Naive thymus-derived CD4-positive, alpha-beta T cell (primary cell): ENCODE measurements at regions not wholly inside any gene's neighbourhood (a gene's known extent, or its start where the extent isn't known, plus 50 kb on each side); places are given as distances from the start of the nearest gene placed in this dataset.

ENCODE experiments used
- ATAC-seq: fragments of 150-1000 bp; cut with Tn5 transposase; 2 replicates; pipeline ENCODE4 v1.10.0; 2021; ENCODE audit warnings: mild to moderate bottlenecking, moderate library complexity
- CTCF ChIA-PET: fragments of 350-600 bp; sonication (Branson Sonifier 250); formaldehyde crosslinking; loops from one replicate; lab custom pipeline; 2021; ENCODE audit warnings: antibody characterized with exemption; lab: Charles Lee
- POLR2A ChIA-PET: fragments of 350-600 bp; sonication (Branson Sonifier 250); formaldehyde crosslinking; loops from one replicate; lab custom pipeline; 2021; ENCODE audit warnings: antibody characterized with exemption, inconsistent platforms; lab: Charles Lee
- DNase-seq, 9 donors: peaks; one replicate each; pipeline versions ENCODE4 v3.0.0 to v3.0.0-alpha.2; 2020 to 2022; ENCODE audit warnings: mixed read lengths in 1 of 9
- H3K27ac ChIP-seq: one replicate; pipeline ENCODE4 v1.7.0; 2013; ENCODE audit warnings: mild to moderate bottlenecking, low read depth, low read length, moderate library complexity
- H3K27me3 ChIP-seq, 2 donors: one replicate each; pipeline ENCODE4 v1.7.0; 2013; ENCODE audit warnings: low read length in 2 of 2, mild to moderate bottlenecking in 2 of 2, moderate library complexity in 2 of 2; ENCODE audit not compliant: control insufficient read depth in 2 of 2, insufficient read depth in 2 of 2
- H3K36me3 ChIP-seq, 3 experiments: 1 replicate in 2 of 3; 2 replicates in 1 of 3; pipeline ENCODE4 v1.7.0; 2013; ENCODE audit warnings: low read length in 3 of 3, mild to moderate bottlenecking in 3 of 3, moderate library complexity in 1 of 3; ENCODE audit not compliant: insufficient read depth in 3 of 3, control insufficient read depth in 2 of 3
- H3K4me1 ChIP-seq, 2 donors: one replicate each; pipeline ENCODE4 v1.7.0; 2013; ENCODE audit warnings: low read length in 2 of 2, mild to moderate bottlenecking in 2 of 2, moderate library complexity in 1 of 2; ENCODE audit not compliant: control insufficient read depth in 2 of 2, insufficient read depth in 2 of 2
- H3K4me3 ChIP-seq: 2 replicates; pipeline ENCODE4 v1.7.0; 2013; ENCODE audit warnings: mild to moderate bottlenecking, low read length
- H3K9me3 ChIP-seq, 3 experiments: 1 replicate in 2 of 3; 2 replicates in 1 of 3; pipeline ENCODE4 v1.7.0; 2013; ENCODE audit warnings: low read length in 3 of 3; ENCODE audit not compliant: control insufficient read depth in 2 of 3
- H3K27ac Mint-ChIP-seq, 9 donors: one replicate each; pipeline ENCODE4 v1.8.0; 2020 to 2022; ENCODE audit warnings: mixed read lengths in 9 of 9, mild to moderate bottlenecking in 8 of 9, moderate library complexity in 5 of 9, inconsistent platforms in 2 of 9
- H3K27me3 Mint-ChIP-seq, 5 donors: one replicate each; pipeline ENCODE4 v1.8.0; 2021 to 2022; ENCODE audit warnings: mixed read lengths in 5 of 5, mild to moderate bottlenecking in 1 of 5
- H3K36me3 Mint-ChIP-seq, 5 donors: one replicate each; pipeline ENCODE4 v1.8.0; 2020 to 2022; ENCODE audit warnings: mixed read lengths in 5 of 5, mild to moderate bottlenecking in 3 of 5, inconsistent platforms in 1 of 5
- H3K4me1 Mint-ChIP-seq, 7 donors: one replicate each; pipeline ENCODE4 v1.8.0; 2020 to 2022; ENCODE audit warnings: mixed read lengths in 7 of 7, mild to moderate bottlenecking in 3 of 7, inconsistent platforms in 1 of 7
- H3K4me3 Mint-ChIP-seq, 10 donors: one replicate each; pipeline ENCODE4 v1.8.0; 2020 to 2022; ENCODE audit warnings: mild to moderate bottlenecking in 10 of 10, mixed read lengths in 10 of 10, moderate library complexity in 6 of 10, inconsistent platforms in 2 of 10
- H3K9me3 Mint-ChIP-seq, 11 donors: one replicate each; pipeline ENCODE4 v1.8.0; 2020 to 2022; ENCODE audit warnings: mixed read lengths in 11 of 11, mild to moderate bottlenecking in 4 of 11, inconsistent platforms in 1 of 11, moderate library complexity in 1 of 11
- intact Hi-C, 2 donors: fragments of 100-400 bp; cut with micrococcal nuclease; formaldehyde crosslinking; loops; one replicate each; pipeline ENCODE4 v1.15.1; 2023

DNA sequence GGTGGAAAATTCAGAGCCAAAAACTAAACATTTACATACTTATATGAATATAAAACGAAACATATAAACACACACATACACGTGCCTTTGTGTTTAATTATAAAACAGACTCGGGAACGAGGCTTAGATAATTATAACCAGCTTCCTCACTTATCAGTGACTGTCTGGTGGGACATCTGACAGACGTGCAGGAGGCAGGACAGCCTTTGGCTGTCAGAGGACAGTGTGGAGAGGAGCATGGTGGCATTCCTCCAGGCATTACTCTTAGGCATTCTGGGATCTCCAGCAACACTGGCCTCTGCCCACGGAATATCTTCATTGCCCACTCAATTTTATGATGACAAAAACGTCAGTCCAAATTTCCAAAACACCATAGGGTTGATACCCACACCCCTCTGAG lies 262.2 kb upstream of the NFE2L3 start:
- ATAC-seq (no peak), DNase-seq (no peak)
- Mint-ChIP-seq H3K9me3 (peaks cover 0 to 3% (median 0%) of the 10 kb centered on the region in 11 donors), H3K4me3 (no peak overlapping the region), H3K4me1 (peaks cover 8 to 25% (median 18%) of the 10 kb centered on the region in 7 donors), H3K27me3 (peaks cover 13 to 36% (median 21%) of the 10 kb centered on the region in 5 donors), H3K27ac (peak overlapping the region in 1 of 9 donors; percentile 7), H3K36me3 (no peaks in the 10 kb centered on the region)
- Histone ChIP-seq H3K36me3 (no peaks in the 10 kb centered on the region), H3K27ac (no peak overlapping the region), H3K9me3 (no peaks in the 10 kb centered on the region), H3K27me3 (no peaks in the 10 kb centered on the region), H3K4me1 (peaks cover 3 to 4% of the 10 kb centered on the region in 2 donors), H3K4me3 (no peak overlapping the region)
- POLR2A ChIA-PET = no interaction called here
- CTCF ChIA-PET = interaction anchor here (1.1 to 8.0 kb wide), 2 partner anchors 474 to 475 kb away, joined by 3 to 127 read pairs; no protein-coding TSS in a partner anchor
- intact Hi-C loops = loop anchor here (5.0 to 10.0 kb wide), 6 partner anchors 63 to 1895 kb away; partner anchors contain the start of gene NFE2L3 (in 1 of the 2)

DNA sequence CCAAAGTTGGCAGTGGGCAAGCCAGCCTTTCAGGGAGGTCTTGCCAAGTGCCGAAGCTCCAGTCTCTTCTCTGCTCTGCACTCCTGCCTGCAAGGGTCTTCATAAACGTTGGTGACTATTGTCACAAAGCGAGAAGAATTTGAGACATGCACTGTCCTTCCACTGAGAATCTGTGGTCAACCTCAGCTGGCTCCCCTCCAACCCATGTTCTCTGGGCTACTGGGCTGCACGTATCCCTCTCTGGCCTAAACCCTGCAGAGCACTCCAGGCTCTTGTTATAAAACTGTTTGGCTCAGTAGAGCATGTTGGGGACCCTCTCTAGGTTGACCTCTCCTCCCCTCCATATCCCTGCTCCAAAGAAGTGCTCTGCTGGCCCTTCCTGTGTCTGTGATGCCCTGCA lies 260.4 kb upstream of the NFE2L3 start:
- intact Hi-C loops = loop anchor here (5.0 to 10.0 kb wide), 6 partner anchors 61 to 1893 kb away; partner anchors contain the start of gene NFE2L3 (in 1 of the 2)
- no peak for ATAC-seq
- POLR2A ChIA-PET = no interaction called here
- Mint-ChIP-seq H3K27me3 (peaks cover 17 to 38% (median 21%) of the 10 kb centered on the region in 5 donors), H3K36me3 (peaks cover 0 to 4% (median 0%) of the 10 kb centered on the region in 5 donors), H3K4me3 (no peak overlapping the region), H3K4me1 (peaks cover 13 to 33% (median 27%) of the 10 kb centered on the region in 7 donors), H3K9me3 (peaks cover 0 to 3% (median 0%) of the 10 kb centered on the region in 11 donors), H3K27ac (no peak overlapping the region)
- Histone ChIP-seq H3K36me3 (no peaks in the 10 kb centered on the region), H3K4me1 (peaks cover 9 to 13% of the 10 kb centered on the region in 2 donors), H3K9me3 (no peaks in the 10 kb centered on the region), H3K27me3 (no peaks in the 10 kb centered on the region), H3K27ac (no peak overlapping the region), H3K4me3 (no peak overlapping the region)
- CTCF ChIA-PET = interaction anchor here (1.7 to 8.0 kb wide), 5 partner anchors 17 to 472 kb away, joined by 3 to 127 read pairs (median 31); no protein-coding TSS in a partner anchor
- DNase-seq = no peak

DNA sequence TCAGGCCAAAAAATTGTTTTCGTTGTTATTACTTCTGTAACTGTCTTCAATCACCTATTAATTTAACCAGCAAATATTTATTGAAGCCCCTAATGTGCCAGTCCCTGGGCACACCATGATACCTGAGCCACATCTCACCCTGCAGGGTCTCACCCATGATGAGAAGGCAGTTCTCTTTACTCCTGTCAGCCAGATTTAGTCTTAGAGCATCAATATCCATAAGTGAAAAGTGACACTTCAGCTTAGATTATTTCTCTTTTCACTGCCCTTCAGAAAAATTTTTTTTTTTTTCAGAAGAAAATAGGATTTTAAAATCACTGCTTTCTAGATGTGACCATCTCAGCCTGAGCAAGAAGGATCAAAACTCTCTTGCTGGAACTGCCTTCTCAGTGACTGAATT lies 258.6 kb upstream of the NFE2L3 start:
- Histone ChIP-seq H3K27ac (no peak overlapping the region), H3K27me3 (no peaks in the 10 kb centered on the region), H3K4me3 (peak overlapping the region; percentile 65), H3K36me3 (no peaks in the 10 kb centered on the region), H3K9me3 (no peaks in the 10 kb centered on the region), H3K4me1 (peaks cover 9 to 13% of the 10 kb centered on the region in 2 donors)
- intact Hi-C loops = loop anchor here (1.0 to 10.0 kb wide), 15 partner anchors 31 to 1891 kb away; partner anchors contain the start of gene NFE2L3 (in 1 of the 2)
- peak in 1 of 9 donors; percentile 6 for DNase-seq
- Mint-ChIP-seq H3K4me3 (peak overlapping the region; percentile 83 to 98 (median 92)), H3K4me1 (peaks cover 13 to 30% (median 27%) of the 10 kb centered on the region in 7 donors), H3K27ac (peak overlapping the region in 8 of 9 donors; percentile 63 to 97 (median 90)), H3K27me3 (peaks cover 17 to 46% (median 21%) of the 10 kb centered on the region in 5 donors), H3K36me3 (peaks cover 0 to 4% (median 0%) of the 10 kb centered on the region in 5 donors), H3K9me3 (peaks cover 0 to 3% (median 0%) of the 10 kb centered on the region in 11 donors)
- no peak for ATAC-seq
- POLR2A ChIA-PET = interaction anchor here (0.7 to 1.5 kb wide), 6 partner anchors 157 to 472 kb away, joined by 3 to 8 read pairs (median 3); no protein-coding TSS in a partner anchor
- CTCF ChIA-PET = interaction anchor here (0.6 to 8.0 kb wide), 22 partner anchors 8 to 1275 kb away, joined by 3 to 127 read pairs (median 6); no protein-coding TSS in a partner anchor

DNA sequence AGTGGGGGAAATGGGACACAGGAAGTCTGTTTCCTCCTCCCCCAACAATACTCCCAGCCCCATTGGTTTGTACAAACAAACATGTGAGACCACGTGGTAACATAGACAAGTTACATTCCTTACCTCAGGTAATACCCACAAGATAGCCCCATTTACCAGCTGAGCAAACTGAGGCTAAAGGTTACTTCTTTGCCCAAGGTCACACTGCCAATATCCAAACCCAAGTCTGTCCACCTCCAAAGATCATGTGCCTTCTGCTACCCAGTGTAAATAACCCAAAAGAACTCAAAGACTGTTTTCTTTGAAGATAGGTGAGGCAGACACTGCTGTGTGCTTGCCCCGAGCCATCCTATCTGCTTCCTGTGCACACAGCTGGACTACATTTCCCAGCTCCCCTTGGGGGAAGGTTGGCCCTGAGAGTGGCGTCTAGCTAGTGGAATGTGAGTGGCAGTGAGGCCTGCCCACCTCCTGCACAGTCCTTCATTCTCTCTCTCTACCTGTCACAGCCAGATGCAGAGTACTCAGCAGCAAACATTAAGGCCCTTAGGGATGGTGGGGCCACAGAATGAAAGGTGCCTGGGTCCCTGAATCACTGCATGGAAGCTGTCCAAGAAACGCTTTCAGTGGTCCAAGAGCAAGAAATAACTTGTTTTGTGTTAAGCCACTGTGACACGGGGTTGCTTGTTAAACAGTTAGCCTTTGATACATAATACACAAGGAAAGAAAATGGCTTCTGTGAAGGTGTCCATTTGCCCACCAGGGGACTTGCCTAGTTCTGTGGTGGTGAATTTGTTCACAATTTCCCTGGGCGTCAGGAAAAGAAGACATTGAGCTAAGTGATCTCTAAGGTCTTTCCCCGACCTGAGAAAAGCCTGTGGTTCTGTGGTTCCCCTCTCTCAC lies 257.7 kb upstream of the NFE2L3 start:
- H3K27me3 Mint-ChIP-seq = peaks cover 14 to 44% (median 18%) of the 10 kb centered on the region in 5 donors
- DNase-seq (peak in 7 of 9 donors; percentile 23 to 55 (median 43)), ATAC-seq (peak; percentile 36)
- CTCF ChIA-PET = interaction anchor here (0.6 to 8.0 kb wide), 20 partner anchors 7 to 1268 kb away, joined by 3 to 127 read pairs (median 4); no protein-coding TSS in a partner anchor
- Histone ChIP-seq H3K27me3 (no peaks in the 10 kb centered on the region), H3K9me3 (no peaks in the 10 kb centered on the region), H3K4me1 (peaks cover 9 to 13% of the 10 kb centered on the region in 2 donors), H3K4me3 (no peak overlapping the region), H3K36me3 (no peaks in the 10 kb centered on the region), H3K27ac (no peak overlapping the region)
- peaks cover 0 to 3% (median 0%) of the 10 kb centered on the region in 11 donors for H3K9me3 Mint-ChIP-seq
- H3K27ac Mint-ChIP-seq = peak overlapping the region in 7 of 9 donors; percentile 9 to 71 (median 47)
- POLR2A ChIA-PET = interaction anchor here (0.6 to 1.5 kb wide), 4 partner anchors 305 to 1267 kb away, joined by 3 to 7 read pairs (median 4); partner anchors contain the start of gene CBX3
- peaks cover 13 to 30% (median 27%) of the 10 kb centered on the region in 7 donors for H3K4me1 Mint-ChIP-seq
- H3K4me3 Mint-ChIP-seq = peak overlapping the region; percentile 50 to 98 (median 78)
- peaks cover 0 to 4% (median 0%) of the 10 kb centered on the region in 5 donors for H3K36me3 Mint-ChIP-seq
- intact Hi-C loops = loop anchor here (2.0 to 10.0 kb wide), 7 partner anchors 57 to 1891 kb away; partner anchors contain the start of gene NFE2L3 (in 1 of the 2)

DNA sequence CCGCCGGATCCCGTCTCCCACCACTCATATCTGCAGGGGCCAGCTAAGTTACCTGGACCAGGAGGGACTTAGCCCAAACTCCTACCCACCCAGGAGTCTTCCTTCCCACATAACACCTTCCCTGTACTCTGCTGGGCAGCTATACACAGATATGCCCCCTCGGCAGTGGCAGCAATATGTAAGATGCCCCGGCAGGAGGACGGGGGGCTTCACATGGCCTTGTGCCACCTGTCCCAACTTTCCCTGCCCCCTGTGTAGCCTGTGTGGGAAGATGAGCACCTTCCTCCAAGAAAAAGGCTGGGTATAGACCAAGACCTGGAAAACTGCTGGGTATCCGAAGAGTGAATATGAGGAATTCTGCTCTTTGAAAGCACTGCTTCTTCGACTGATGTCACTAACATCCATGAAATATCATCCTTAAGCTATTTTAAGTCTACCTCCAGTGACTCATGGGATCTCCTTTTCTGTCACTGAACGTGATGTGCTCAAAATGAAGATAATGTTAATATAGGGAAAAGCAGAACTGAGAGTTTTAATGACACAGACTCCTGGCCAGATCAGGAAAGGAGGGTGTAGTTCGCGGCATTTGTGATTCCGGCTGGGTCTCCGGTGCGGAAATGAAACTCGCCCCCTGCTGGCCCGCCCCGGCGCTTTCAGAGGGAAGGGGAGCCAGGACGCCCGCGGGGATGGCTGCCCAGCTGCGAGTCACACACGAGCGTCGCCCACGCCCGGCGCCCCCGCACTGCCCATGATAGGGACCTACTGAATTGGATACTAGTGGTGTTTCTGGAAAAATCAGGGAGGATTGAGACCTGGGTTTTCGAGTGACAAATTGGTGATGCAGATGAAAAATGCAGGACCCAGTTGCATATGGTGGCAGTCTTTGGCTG lies 256.9 kb upstream of the NFE2L3 start:
- Mint-ChIP-seq H3K4me1 (peaks cover 13 to 29% (median 27%) of the 10 kb centered on the region in 7 donors), H3K36me3 (peaks cover 0 to 4% (median 0%) of the 10 kb centered on the region in 5 donors), H3K27ac (peak overlapping the region in 4 of 9 donors; percentile 9 to 71 (median 38)), H3K27me3 (peaks cover 7 to 37% (median 15%) of the 10 kb centered on the region in 5 donors), H3K9me3 (peaks cover 0 to 3% (median 0%) of the 10 kb centered on the region in 11 donors), H3K4me3 (peak overlapping the region; percentile 48 to 93 (median 77))
- DNase-seq (peak; percentile 37 to 66 (median 52)), ATAC-seq (peak; percentile 84)
- no peak overlapping the region for H3K27ac ChIP-seq
- H3K36me3 ChIP-seq = no peaks in the 10 kb centered on the region
- peaks cover 9 to 13% of the 10 kb centered on the region in 2 donors for H3K4me1 ChIP-seq
- H3K27me3 ChIP-seq = no peaks in the 10 kb centered on the region
- ChIA-PET CTCF (interaction anchor here (0.6 to 8.0 kb wide), 12 partner anchors 12 to 784 kb away, joined by 3 to 127 read pairs (median 5); no protein-coding TSS in a partner anchor), POLR2A (interaction anchor here (1.2 to 1.5 kb wide), 2 partner anchors 305 to 307 kb away, joined by 4 to 7 read pairs; partner anchors contain the start of gene CBX3)
- intact Hi-C loops = loop anchor here (2.0 to 10.0 kb wide), 7 partner anchors 56 to 1890 kb away; partner anchors contain the start of gene NFE2L3 (in 1 of the 2)
- H3K9me3 ChIP-seq = no peaks in the 10 kb centered on the region
- H3K4me3 ChIP-seq = peak overlapping the region; percentile 46
